Activated naive CD4-positive, alpha-beta T cell treated with anti-CD3 and anti-CD28 coated beads for 36 hours (primary cell): ENCODE measurements at regions not wholly inside any gene's neighbourhood (a gene's known extent, or its start where the extent isn't known, plus 50 kb on each side); places are given as distances from the start of the nearest gene placed in this dataset.

Experiments used
- CTCF ChIA-PET: fragments of 350-600 bp; sonication (Branson Sonifier 250); formaldehyde crosslinking; loops from one replicate; lab custom pipeline; 2021; ENCODE audit warnings: antibody characterized with exemption; lab: Charles Lee
- DNase-seq: peaks from one replicate; pipeline ENCODE4 v3.0.0-alpha.2; 2020
- H3K27ac Mint-ChIP-seq: one replicate; pipeline ENCODE4 v1.8.0; 2021; ENCODE audit warnings: mild to moderate bottlenecking, mixed read lengths
- H3K27me3 Mint-ChIP-seq: one replicate; pipeline ENCODE4 v1.8.0; 2021; ENCODE audit warnings: low read depth, mixed read lengths
- H3K36me3 Mint-ChIP-seq: one replicate; pipeline ENCODE4 v1.8.0; 2021; ENCODE audit warnings: low read depth, mixed read lengths
- H3K4me1 Mint-ChIP-seq: one replicate; pipeline ENCODE4 v1.8.0; 2021; ENCODE audit warnings: low read depth, mixed read lengths
- H3K4me3 Mint-ChIP-seq: one replicate; pipeline ENCODE4 v1.8.0; 2021; ENCODE audit warnings: mild to moderate bottlenecking, moderate library complexity, mixed read lengths
- H3K9me3 Mint-ChIP-seq: one replicate; pipeline ENCODE4 v1.8.0; 2021; ENCODE audit warnings: mixed read lengths
- intact Hi-C: fragments of 100-400 bp; cut with micrococcal nuclease; formaldehyde crosslinking; loops from one replicate; pipeline ENCODE4 v1.15.1; 2023

DNA sequence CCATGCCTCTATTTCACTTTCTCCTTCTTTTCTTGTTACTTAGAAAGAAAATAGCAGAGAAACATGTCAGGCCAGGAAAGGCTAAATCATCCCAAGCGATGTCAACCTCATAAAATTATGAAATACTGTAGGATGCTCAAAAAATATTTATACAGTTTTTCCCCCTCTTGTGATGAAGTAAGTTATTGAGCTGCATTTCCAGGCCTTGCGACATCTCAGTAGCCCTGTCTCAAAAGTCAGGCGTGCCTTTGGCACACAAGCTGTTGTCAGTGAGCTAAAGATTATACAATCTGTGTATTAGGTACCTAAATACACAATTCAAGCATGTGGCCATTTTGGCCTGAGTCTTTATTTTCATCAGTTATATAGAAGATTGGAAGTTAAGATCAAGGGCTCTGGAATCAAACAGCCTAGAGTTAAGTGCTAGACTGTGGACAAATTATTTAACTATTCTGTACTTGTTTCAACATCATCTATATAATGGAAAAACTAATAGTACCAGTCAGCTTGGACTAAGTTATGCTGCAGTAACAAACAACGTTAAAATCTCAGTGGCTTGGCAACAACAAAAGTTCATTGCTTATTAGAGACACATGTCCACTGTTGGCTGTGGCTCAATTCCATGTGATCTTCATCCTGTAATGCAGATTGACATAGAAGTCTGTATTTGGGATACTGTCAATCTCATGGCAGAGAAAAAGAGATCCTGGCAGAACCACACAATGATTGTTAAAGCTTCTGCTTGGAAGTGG lies 406.4 kb upstream of the PROK2 start:
- CTCF ChIA-PET = no interaction called here
- Mint-ChIP-seq H3K27ac (no peak overlapping the region), H3K9me3 (peaks cover 11% of the 10 kb centered on the region), H3K4me1 (peaks cover 16% of the 10 kb centered on the region), H3K36me3 (no peaks in the 10 kb centered on the region), H3K4me3 (no peak overlapping the region), H3K27me3 (no peaks in the 10 kb centered on the region)
- intact Hi-C loops = no loop called here
- DNase-seq = no peak

DNA sequence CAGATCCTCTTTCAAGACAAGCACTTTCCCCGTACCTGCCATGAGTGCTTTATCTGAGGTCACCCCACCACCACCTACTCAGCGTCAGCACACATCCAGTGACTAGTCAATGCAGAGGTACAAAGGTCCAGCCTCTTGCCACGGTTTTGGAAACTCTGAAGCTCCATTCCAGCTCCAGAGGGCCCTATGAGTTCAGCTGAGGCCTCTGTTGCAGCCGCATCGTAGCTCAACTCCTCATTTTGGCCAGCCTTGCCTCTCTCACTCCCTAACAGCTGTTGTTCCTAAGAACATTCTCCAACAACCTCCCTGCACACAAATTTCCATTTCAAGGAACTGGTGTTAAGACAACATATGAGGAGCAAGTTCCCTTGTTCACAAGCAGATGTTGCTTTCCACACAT lies 405.1 kb upstream of the PROK2 start:
- intact Hi-C loops = no loop called here
- DNase-seq = no peak
- H3K27me3 Mint-ChIP-seq = no peaks in the 10 kb centered on the region
- peaks cover 21% of the 10 kb centered on the region for H3K4me1 Mint-ChIP-seq
- no peaks in the 10 kb centered on the region for H3K36me3 Mint-ChIP-seq
- no peak overlapping the region for H3K27ac Mint-ChIP-seq
- H3K9me3 Mint-ChIP-seq = peaks cover 11% of the 10 kb centered on the region
- H3K4me3 Mint-ChIP-seq = no peak overlapping the region
- CTCF ChIA-PET = no interaction called here

DNA sequence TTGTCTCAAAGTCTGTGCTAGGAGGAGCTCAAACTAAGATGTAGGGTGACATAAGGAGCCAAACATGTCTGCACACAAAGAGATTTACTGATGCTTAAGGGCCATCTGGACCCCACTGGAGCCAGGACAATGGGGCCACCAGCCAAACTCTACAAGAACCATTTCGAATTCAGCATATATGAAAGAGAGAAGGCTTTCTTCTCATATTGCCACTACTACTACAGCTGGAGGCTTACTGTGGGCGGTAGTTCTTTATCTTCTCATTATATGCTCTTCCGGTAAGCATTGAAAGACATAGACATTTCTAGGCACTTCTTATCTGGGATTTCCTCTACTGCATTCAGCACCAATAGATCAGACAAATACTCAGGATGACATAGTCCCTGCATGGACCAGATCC lies 404.4 kb upstream of the PROK2 start:
- CTCF ChIA-PET = interaction anchor here (0.6 to 0.7 kb wide), 2 partner anchors 93 to 633 kb away, joined by 3 read pairs; no protein-coding TSS in a partner anchor
- peaks cover 21% of the 10 kb centered on the region for H3K4me1 Mint-ChIP-seq
- no peak overlapping the region for H3K27ac Mint-ChIP-seq
- H3K9me3 Mint-ChIP-seq = peaks cover 11% of the 10 kb centered on the region
- H3K36me3 Mint-ChIP-seq = no peaks in the 10 kb centered on the region
- no peak for DNase-seq
- no peaks in the 10 kb centered on the region for H3K27me3 Mint-ChIP-seq
- no peak overlapping the region for H3K4me3 Mint-ChIP-seq
- intact Hi-C loops = loop anchor here (5.0 kb wide), 1 partner anchor 633 kb away; no protein-coding TSS in a partner anchor

DNA sequence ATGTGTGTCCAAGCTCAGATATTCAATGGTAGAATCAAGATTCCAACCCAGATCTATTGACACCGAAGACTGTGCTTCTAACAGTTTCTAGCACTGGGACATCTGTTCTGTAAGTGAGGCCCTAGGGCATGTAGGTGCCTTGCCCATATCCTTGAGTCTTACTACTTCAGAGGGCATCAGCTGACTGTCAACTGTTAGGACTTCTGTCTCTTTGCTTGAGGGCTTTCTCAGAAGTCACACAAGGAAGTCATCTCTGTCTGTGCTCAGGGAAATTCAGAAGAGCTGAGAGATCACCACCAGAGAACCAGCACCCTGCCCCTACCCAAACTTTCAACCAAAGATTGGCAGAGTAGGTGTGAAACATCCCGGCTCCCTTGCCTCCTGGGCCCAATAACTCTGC lies 403.6 kb upstream of the PROK2 start:
- intact Hi-C loops = loop anchor here (5.0 kb wide), 1 partner anchor 634 kb away; no protein-coding TSS in a partner anchor
- Mint-ChIP-seq H3K4me1 (peaks cover 21% of the 10 kb centered on the region), H3K36me3 (no peaks in the 10 kb centered on the region), H3K4me3 (no peak overlapping the region), H3K27ac (no peak overlapping the region), H3K27me3 (no peaks in the 10 kb centered on the region), H3K9me3 (peaks cover 11% of the 10 kb centered on the region)
- CTCF ChIA-PET = interaction anchor here (1.7 kb wide), 1 partner anchor 8 kb away, joined by 4 read pairs; no protein-coding TSS in a partner anchor
- no peak for DNase-seq

DNA sequence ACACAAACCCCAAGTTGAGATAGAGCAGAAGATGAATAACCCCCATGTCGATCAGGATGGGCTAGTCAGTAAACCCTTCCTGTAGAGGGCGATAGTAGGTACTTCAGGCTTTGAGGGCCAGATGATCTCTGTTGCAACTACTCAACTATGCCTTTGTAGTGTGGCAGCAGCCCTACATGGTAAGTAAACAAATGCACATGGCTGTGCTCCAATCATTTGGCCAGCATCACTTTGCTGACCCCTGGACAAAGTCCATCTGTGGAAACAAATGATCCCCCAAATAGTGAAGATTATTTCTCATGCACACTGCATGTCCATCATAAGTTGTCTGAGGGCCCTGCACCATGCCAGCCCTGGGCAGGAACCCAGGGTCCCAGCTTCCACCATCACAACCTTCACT lies 402.2 kb upstream of the PROK2 start:
- Mint-ChIP-seq H3K27ac (no peak overlapping the region), H3K9me3 (peaks cover 5% of the 10 kb centered on the region), H3K4me1 (peaks cover 21% of the 10 kb centered on the region), H3K4me3 (no peak overlapping the region), H3K27me3 (peaks cover under 1% of the 10 kb centered on the region), H3K36me3 (no peaks in the 10 kb centered on the region)
- intact Hi-C loops = loop anchor here (5.0 kb wide), 1 partner anchor 635 kb away; no protein-coding TSS in a partner anchor
- CTCF ChIA-PET = interaction anchor here (1.7 kb wide), 1 partner anchor 10 kb away, joined by 4 read pairs; no protein-coding TSS in a partner anchor
- no peak for DNase-seq

DNA sequence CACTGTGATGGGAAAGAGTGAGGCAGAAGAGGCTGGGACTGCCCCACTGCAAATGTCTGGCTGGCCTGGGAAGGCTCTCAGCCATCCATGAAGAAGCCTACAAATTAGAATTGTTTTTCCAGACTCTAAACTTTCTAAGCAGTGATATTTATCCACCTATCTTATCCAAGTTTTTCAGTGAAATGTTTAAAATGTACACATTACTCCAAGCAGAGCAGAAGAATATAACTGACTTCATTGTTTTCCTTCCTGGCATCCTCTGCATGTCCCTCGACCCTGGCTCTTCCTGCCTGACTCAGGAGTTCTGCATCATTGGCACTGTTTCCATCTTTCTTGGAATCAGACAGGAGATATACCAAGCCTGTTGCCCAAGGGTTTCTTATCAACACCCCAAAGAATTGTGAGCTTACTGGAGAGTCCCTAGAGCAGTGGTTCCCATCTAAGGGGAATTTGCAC lies 401.5 kb upstream of the PROK2 start:
- CTCF ChIA-PET = no interaction called here
- intact Hi-C loops = loop anchor here (5.0 kb wide), 1 partner anchor 636 kb away; no protein-coding TSS in a partner anchor
- Mint-ChIP-seq H3K36me3 (no peaks in the 10 kb centered on the region), H3K27me3 (peaks cover 7% of the 10 kb centered on the region), H3K9me3 (peaks cover 2% of the 10 kb centered on the region), H3K4me1 (peaks cover 21% of the 10 kb centered on the region), H3K4me3 (no peak overlapping the region), H3K27ac (no peak overlapping the region)
- no peak for DNase-seq

DNA sequence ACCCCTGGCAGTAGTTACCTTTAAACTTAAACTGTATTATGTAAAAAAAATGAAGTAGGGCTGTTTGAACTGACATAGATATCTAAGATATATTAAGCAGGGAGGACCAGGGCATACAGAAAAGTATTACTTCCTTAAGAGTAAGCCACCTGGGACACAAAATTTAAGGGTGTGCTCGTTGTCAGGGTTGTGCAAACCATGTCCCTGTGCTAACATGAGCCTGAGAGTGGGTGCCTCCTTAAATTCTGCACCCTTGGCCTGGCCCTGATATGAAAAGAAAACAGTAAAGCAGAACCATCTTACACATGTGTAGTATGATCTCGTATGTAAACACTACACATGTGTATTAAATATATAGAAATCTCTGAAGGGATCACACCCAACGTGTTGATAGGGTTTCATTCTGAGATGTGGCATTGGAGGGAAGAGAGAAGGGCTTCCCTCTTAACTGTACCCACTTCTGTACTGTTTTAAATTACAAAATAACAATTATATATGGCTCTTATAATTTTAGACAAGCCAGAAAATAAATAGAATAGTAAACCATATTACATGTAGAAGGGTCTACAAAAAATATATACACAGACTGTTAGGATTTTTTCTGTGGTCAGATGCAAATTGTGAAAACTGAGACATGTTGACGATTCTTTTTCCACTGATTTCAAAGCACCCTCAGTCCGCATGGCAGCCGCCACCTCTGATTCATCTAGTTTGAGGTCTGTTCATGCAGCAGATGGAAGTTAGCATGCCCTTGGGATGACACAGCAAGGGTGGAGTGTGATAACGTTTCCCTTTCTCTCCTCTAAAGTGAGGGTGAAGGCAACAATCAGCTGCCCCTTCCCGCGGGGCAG lies 400.8 kb upstream of the PROK2 start:
- no peak overlapping the region for H3K27ac Mint-ChIP-seq
- DNase-seq = peak; percentile 51

DNA sequence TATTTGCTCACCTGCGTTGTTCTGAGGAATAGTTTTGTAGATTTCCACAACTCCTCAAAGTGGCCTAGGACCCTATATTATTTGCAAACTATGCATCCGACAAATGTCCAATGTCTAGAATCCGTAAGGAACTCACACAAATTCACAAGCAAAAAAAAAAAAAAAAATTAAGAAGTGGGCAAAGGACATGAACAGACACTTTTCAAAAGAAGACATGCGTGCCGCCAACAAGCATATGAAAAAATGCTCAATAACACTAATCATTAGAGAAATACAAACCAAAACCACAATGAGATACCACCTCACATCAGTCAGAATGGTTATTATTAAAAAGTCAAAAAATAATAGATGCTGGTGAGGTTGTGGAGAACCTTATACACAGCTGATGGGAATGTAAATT lies 398.5 kb upstream of the PROK2 start:
- DNase-seq = no peak
- Mint-ChIP-seq H3K27me3 (peaks cover 13% of the 10 kb centered on the region), H3K4me3 (no peak overlapping the region), H3K4me1 (peaks cover 9% of the 10 kb centered on the region), H3K27ac (no peak overlapping the region), H3K36me3 (no peaks in the 10 kb centered on the region), H3K9me3 (no peaks in the 10 kb centered on the region)
- intact Hi-C loops = no loop called here
- CTCF ChIA-PET = interaction anchor here (1.5 kb wide), 1 partner anchor 9 kb away, joined by 4 read pairs; no protein-coding TSS in a partner anchor

More for the DNA sequence above, 400.8 kb upstream of the PROK2 start:
- H3K4me1 Mint-ChIP-seq = peaks cover 21% of the 10 kb centered on the region
- CTCF ChIA-PET = no interaction called here
- no peak overlapping the region for H3K4me3 Mint-ChIP-seq
- H3K36me3 Mint-ChIP-seq = no peaks in the 10 kb centered on the region
- intact Hi-C loops = loop anchor here (5.0 kb wide), 1 partner anchor 637 kb away; no protein-coding TSS in a partner anchor
- H3K9me3 Mint-ChIP-seq = no peaks in the 10 kb centered on the region
- peaks cover 7% of the 10 kb centered on the region for H3K27me3 Mint-ChIP-seq

DNA sequence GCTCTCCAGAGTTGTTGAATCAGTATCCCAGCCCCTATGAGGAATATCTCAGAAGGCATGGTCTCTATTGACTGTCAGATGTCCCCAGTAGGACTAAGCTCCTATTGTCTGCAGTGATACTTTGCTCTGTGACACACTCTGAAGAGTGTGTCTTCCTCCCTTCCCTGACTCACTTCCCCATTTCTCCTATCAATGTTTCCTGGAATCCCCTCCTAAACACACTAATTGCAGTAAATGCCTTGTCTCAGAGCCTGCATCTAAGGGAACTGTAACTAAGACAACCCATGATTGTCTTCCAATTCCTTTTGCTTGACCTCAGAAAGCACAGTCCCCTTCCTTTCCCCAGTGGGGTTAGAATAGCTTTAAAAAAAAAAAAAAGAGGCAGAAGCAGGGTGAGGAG lies 397.3 kb upstream of the PROK2 start:
- Mint-ChIP-seq H3K4me3 (no peak overlapping the region), H3K27me3 (peaks cover 14% of the 10 kb centered on the region), H3K36me3 (no peaks in the 10 kb centered on the region), H3K4me1 (peaks cover 16% of the 10 kb centered on the region), H3K27ac (no peak overlapping the region), H3K9me3 (no peaks in the 10 kb centered on the region)
- DNase-seq = no peak
- intact Hi-C loops = no loop called here
- CTCF ChIA-PET = interaction anchor here (0.6 to 0.8 kb wide), 3 partner anchors 93 to 707 kb away, joined by 3 read pairs; no protein-coding TSS in a partner anchor

DNA sequence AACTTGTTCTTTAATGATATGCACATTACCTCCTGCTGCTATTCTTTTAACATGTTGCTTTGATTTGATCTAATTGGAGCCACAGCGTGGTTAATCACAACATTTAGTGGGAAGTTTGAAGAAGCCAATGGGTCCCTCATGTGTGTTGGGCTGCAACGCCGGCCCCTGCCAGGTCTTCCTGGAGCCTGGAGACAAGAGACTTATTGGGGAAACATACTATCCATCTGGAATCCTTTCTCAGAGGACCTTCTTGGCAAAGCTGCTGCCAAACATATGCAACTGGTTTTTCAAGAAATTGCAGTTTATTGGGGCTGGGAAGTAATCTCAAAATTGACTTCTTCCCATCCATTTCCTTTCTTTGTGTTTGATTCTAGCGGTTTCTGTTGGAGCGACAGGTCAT lies 396.3 kb upstream of the PROK2 start:
- intact Hi-C loops = no loop called here
- DNase-seq = no peak
- CTCF ChIA-PET = no interaction called here
- Mint-ChIP-seq H3K36me3 (no peaks in the 10 kb centered on the region), H3K4me3 (no peak overlapping the region), H3K4me1 (peaks cover 16% of the 10 kb centered on the region), H3K27me3 (peaks cover 21% of the 10 kb centered on the region), H3K9me3 (no peaks in the 10 kb centered on the region), H3K27ac (no peak overlapping the region)

DNA sequence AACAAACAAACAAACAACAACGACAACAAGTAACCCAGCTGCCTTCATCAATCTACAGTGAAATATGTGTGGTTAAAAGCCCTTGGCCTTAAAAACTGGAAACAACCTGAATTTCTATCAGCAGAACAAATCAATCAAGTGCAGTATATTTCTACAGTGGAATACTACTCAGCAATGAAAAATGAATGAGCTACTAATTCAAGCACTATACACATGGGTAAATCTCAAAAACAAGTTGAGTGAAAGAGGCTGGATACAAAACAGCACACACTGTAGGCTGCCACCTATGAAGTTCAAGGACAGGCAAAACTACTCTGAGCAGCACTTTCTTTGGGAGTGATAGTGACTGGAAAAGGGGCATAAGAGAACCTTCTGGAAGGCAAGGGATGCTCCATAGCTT lies 395.5 kb upstream of the PROK2 start:
- intact Hi-C loops = no loop called here
- peaks cover 30% of the 10 kb centered on the region for H3K27me3 Mint-ChIP-seq
- H3K4me1 Mint-ChIP-seq = peaks cover 13% of the 10 kb centered on the region
- H3K4me3 Mint-ChIP-seq = no peak overlapping the region
- H3K36me3 Mint-ChIP-seq = no peaks in the 10 kb centered on the region
- no peaks in the 10 kb centered on the region for H3K9me3 Mint-ChIP-seq
- DNase-seq = no peak
- CTCF ChIA-PET = no interaction called here
- no peak overlapping the region for H3K27ac Mint-ChIP-seq

DNA sequence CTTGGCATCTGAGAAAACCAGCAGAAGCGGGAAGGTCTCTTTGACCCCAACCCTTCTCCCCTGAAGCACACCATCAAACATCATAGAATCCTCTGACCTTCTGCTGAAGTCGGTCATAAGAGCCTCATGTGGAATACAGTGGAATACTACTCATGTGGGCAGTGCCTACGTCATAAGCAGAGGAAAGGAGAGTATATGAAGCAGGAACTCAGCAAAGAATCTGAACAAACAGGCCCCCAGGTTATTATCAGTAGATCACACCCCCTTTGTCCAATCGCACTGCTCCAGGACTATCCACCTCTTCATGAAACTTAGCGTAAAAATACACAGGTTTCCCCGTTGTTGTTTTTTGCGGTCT lies 394.1 kb upstream of the PROK2 start:
- Mint-ChIP-seq H3K4me3 (no peak overlapping the region), H3K27me3 (peaks cover 33% of the 10 kb centered on the region), H3K9me3 (no peaks in the 10 kb centered on the region), H3K4me1 (peaks cover 13% of the 10 kb centered on the region), H3K36me3 (no peaks in the 10 kb centered on the region), H3K27ac (no peak overlapping the region)
- intact Hi-C loops = no loop called here
- CTCF ChIA-PET = interaction anchor here (0.6 kb wide), 1 partner anchor 33 kb away, joined by 4 read pairs; no protein-coding TSS in a partner anchor
- no peak for DNase-seq
